ENCODE measurements at regions not wholly inside any gene's neighbourhood (a gene's known extent, or its start where the extent isn't known, plus 50 kb on each side); places are given as distances from the start of the nearest gene placed in this dataset.

GRCh38 chr9:18163146-18163545 is 310.8 kb upstream of the ADAMTSL1 start:
- H3K27ac ChIP-seq (ENCODE audit: low read depth, low read length): no peak overlapping the region
- H3K36me3 ChIP-seq (ENCODE audit: control insufficient read depth, insufficient read depth, low read length): no peaks in the 10 kb centered on the region
- H3K4me3 ChIP-seq (ENCODE audit: low read length): no peak overlapping the region
- no peaks in the 10 kb centered on the region for H3K4me1 ChIP-seq (ENCODE audit: control insufficient read depth, insufficient read depth, low read length)
- H3K27me3 ChIP-seq (ENCODE audit: control insufficient read depth, insufficient read depth, low read length): no peaks in the 10 kb centered on the region
- H3K9ac ChIP-seq (ENCODE audit: low read length): no peak overlapping the region

DNA sequence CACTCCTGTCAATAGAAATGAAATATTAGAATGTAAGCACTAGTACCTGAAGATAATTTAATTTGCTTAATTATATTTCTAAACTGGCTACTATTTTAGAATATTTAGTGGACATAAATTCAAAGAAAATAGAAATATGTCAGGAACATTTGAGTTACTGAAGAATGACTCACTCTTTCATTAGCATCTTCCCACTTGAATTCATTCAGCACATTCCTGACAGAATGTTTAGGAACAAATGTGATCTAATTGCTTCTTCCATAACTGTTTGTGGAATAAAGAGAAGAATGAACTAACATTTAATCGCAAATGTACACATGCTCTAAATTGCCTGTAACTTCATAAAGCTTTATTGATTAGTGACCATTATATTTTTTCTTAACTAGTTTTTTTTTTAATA is 306.2 kb upstream of the ADAMTSL1 start:
- Histone ChIP-seq H3K27ac (ENCODE audit: low read depth, low read length) (no peak overlapping the region), H3K4me3 (ENCODE audit: low read length) (no peak overlapping the region), H3K27me3 (ENCODE audit: control insufficient read depth, insufficient read depth, low read length) (no peaks in the 10 kb centered on the region), H3K36me3 (ENCODE audit: control insufficient read depth, insufficient read depth, low read length) (no peaks in the 10 kb centered on the region), H3K4me1 (ENCODE audit: control insufficient read depth, insufficient read depth, low read length) (no peaks in the 10 kb centered on the region), H3K9ac (ENCODE audit: low read length) (no peak overlapping the region)

DNA sequence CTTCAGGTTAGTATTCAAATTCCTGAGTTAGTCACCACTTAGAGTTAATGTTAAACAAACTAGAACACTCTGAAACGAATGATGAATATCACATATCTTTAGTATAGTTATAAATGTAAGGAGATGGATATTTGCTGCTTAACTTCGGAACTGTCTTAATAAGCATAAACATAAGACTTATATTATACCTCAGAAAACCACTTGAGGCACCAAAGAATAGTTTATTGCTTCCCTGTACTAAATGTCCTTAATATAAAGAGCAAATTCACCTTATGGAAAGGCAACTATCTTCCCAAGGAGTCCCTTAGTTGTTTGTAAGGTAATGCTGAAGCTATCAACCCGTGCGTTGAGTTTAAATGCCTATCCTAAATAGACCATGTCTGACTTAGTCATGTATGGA is 300.0 kb upstream of the ADAMTSL1 start:
- no peak overlapping the region for H3K9ac ChIP-seq (ENCODE audit: low read length)
- H3K27ac ChIP-seq (ENCODE audit: low read depth, low read length): no peak overlapping the region
- H3K36me3 ChIP-seq (ENCODE audit: control insufficient read depth, insufficient read depth, low read length): no peaks in the 10 kb centered on the region
- no peak overlapping the region for H3K4me3 ChIP-seq (ENCODE audit: low read length)
- H3K4me1 ChIP-seq (ENCODE audit: control insufficient read depth, insufficient read depth, low read length): no peaks in the 10 kb centered on the region
- no peaks in the 10 kb centered on the region for H3K27me3 ChIP-seq (ENCODE audit: control insufficient read depth, insufficient read depth, low read length)

- Histone ChIP-seq H3K9ac (ENCODE audit: low read length) (no peak overlapping the region), H3K4me1 (ENCODE audit: control insufficient read depth, insufficient read depth, low read length) (no peaks in the 10 kb centered on the region), H3K27ac (ENCODE audit: low read depth, low read length) (no peak overlapping the region), H3K36me3 (ENCODE audit: control insufficient read depth, insufficient read depth, low read length) (no peaks in the 10 kb centered on the region), H3K27me3 (ENCODE audit: control insufficient read depth, insufficient read depth, low read length) (no peaks in the 10 kb centered on the region), H3K4me3 (ENCODE audit: low read length) (no peak overlapping the region)
Measured at GRCh38 chr9:18182636-18183035, 291.3 kb upstream of the ADAMTSL1 start.

DNA sequence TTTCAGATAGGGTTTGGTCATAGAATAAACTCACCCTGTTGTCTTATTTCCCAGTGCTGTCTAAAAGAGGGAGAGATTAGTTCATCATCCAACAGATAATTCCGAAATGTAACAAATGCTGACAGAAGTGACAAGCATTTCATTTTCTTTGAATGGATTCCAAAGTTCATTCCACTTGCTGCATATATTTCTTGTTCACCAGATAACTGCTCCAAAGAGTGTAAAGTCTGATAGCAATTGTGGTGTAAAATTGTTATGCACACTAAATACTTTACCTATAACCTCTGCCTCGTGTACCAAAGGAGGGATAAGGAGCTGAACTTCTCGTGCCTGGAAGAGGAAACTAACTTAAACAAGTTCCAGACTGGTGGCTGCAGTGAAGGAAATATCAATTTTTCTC is 290.0 kb upstream of the ADAMTSL1 start:
- no peaks in the 10 kb centered on the region for H3K4me1 ChIP-seq (ENCODE audit: control insufficient read depth, insufficient read depth, low read length)
- no peaks in the 10 kb centered on the region for H3K36me3 ChIP-seq (ENCODE audit: control insufficient read depth, insufficient read depth, low read length)
- no peak overlapping the region for H3K4me3 ChIP-seq (ENCODE audit: low read length)
- H3K27ac ChIP-seq (ENCODE audit: low read depth, low read length): no peak overlapping the region
- no peaks in the 10 kb centered on the region for H3K27me3 ChIP-seq (ENCODE audit: control insufficient read depth, insufficient read depth, low read length)
- no peak overlapping the region for H3K9ac ChIP-seq (ENCODE audit: low read length)

DNA sequence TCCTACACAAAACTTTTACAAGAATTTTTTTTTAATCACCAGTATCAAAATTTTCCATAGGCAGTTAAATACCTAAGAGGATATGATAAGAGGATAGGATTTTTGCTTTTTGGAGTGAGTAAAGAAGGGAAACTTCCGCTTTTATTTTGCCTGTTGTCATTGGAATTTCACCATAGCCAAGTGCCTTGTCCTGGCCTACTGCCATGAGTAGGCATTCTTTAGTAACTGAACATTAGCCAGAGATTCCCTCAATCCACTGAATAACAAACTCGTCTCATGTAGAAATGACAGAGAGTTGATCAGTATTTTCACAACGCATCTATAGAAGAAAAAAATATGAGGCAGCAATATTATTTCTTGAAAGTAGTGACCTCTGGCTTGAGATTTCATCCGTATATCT is 289.6 kb upstream of the ADAMTSL1 start:
- H3K27me3 ChIP-seq (ENCODE audit: control insufficient read depth, insufficient read depth, low read length): no peaks in the 10 kb centered on the region
- H3K4me1 ChIP-seq (ENCODE audit: control insufficient read depth, insufficient read depth, low read length): no peaks in the 10 kb centered on the region
- no peaks in the 10 kb centered on the region for H3K36me3 ChIP-seq (ENCODE audit: control insufficient read depth, insufficient read depth, low read length)
- H3K4me3 ChIP-seq (ENCODE audit: low read length): no peak overlapping the region
- H3K9ac ChIP-seq (ENCODE audit: low read length): no peak overlapping the region
- no peak overlapping the region for H3K27ac ChIP-seq (ENCODE audit: low read depth, low read length)

- no peak overlapping the region for H3K9ac ChIP-seq (ENCODE audit: low read length)
- no peaks in the 10 kb centered on the region for H3K27me3 ChIP-seq (ENCODE audit: control insufficient read depth, insufficient read depth, low read length)
- H3K4me1 ChIP-seq (ENCODE audit: control insufficient read depth, insufficient read depth, low read length): no peaks in the 10 kb centered on the region
- H3K4me3 ChIP-seq (ENCODE audit: low read length): no peak overlapping the region
- no peaks in the 10 kb centered on the region for H3K36me3 ChIP-seq (ENCODE audit: control insufficient read depth, insufficient read depth, low read length)
- no peak overlapping the region for H3K27ac ChIP-seq (ENCODE audit: low read depth, low read length)
Measured at GRCh38 chr9:18185196-18185595, 288.8 kb upstream of the ADAMTSL1 start.

GRCh38 chr9:18188971-18189370 is 285.0 kb upstream of the ADAMTSL1 start:
- no peaks in the 10 kb centered on the region for H3K27me3 ChIP-seq (ENCODE audit: control insufficient read depth, insufficient read depth, low read length)
- H3K36me3 ChIP-seq (ENCODE audit: control insufficient read depth, insufficient read depth, low read length): no peaks in the 10 kb centered on the region
- no peak overlapping the region for H3K9ac ChIP-seq (ENCODE audit: low read length)
- H3K4me3 ChIP-seq (ENCODE audit: low read length): no peak overlapping the region
- no peaks in the 10 kb centered on the region for H3K4me1 ChIP-seq (ENCODE audit: control insufficient read depth, insufficient read depth, low read length)
- H3K27ac ChIP-seq (ENCODE audit: low read depth, low read length): no peak overlapping the region

- Histone ChIP-seq H3K4me1 (ENCODE audit: control insufficient read depth, insufficient read depth, low read length) (no peaks in the 10 kb centered on the region), H3K27me3 (ENCODE audit: control insufficient read depth, insufficient read depth, low read length) (no peaks in the 10 kb centered on the region), H3K4me3 (ENCODE audit: low read length) (no peak overlapping the region), H3K36me3 (ENCODE audit: control insufficient read depth, insufficient read depth, low read length) (no peaks in the 10 kb centered on the region), H3K27ac (ENCODE audit: low read depth, low read length) (no peak overlapping the region), H3K9ac (ENCODE audit: low read length) (no peak overlapping the region)
Measured at GRCh38 chr9:18189871-18190670, 283.9 kb upstream of the ADAMTSL1 start.

DNA sequence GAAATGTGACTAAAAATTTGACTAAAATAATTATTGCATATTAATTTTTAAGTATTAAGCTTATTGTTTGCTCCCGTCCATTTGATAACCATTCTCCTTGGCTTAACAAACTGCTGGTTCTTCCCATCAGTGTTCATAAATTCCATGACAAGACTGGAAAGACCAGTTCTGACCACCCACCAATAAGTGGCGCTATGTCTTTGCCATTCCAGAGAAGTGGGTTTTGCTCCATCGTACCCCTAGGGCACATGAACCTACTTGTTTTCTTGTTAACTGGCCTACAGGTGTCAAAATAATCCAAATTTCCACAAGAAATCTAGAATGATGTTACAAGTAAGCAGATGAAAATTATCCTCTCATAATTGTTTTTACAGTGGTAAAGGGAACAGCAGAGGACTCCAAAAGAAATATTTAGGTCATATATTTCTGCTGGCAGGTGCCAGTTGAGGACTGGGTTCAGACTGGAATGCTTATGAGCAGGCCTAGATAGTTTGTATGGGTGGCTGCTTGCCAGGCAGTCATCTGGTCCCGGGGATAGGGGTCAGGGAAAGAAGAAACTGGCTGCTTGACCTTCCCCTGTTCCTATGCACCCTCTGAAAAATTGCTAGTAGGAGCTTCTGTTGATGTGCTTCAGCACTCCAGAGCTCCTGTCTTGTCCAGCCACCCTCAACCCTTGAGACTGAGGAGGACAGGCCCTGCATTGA is 283.1 kb upstream of the ADAMTSL1 start:
- Histone ChIP-seq H3K4me3 (ENCODE audit: low read length) (no peak overlapping the region), H3K4me1 (ENCODE audit: control insufficient read depth, insufficient read depth, low read length) (no peaks in the 10 kb centered on the region), H3K36me3 (ENCODE audit: control insufficient read depth, insufficient read depth, low read length) (no peaks in the 10 kb centered on the region), H3K27me3 (ENCODE audit: control insufficient read depth, insufficient read depth, low read length) (no peaks in the 10 kb centered on the region), H3K9ac (ENCODE audit: low read length) (no peak overlapping the region), H3K27ac (ENCODE audit: low read depth, low read length) (no peak overlapping the region)

GRCh38 chr9:18194316-18194715 is 279.6 kb upstream of the ADAMTSL1 start:
- no peak overlapping the region for H3K9ac ChIP-seq (ENCODE audit: low read length)
- no peaks in the 10 kb centered on the region for H3K36me3 ChIP-seq (ENCODE audit: control insufficient read depth, insufficient read depth, low read length)

DNA sequence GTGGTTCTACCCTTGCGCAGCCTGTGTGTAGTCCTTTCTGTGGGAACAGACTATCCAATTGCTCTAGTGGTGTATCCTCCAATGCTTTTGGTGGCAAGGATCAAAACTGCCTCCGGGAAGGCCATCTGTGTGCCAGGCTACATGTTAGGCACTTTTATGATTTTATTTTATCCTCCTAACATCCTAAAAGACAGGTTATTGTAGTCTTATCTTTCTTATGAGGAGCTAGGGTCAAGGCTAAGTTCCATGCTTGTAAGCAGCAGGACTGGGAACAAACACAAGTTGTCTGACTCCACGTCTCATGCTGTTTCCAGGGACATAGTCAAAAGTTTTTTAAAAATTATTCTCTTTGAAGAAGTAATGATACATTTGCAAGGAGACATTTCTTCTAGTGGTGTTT is 278.7 kb upstream of the ADAMTSL1 start:
- H3K4me3 ChIP-seq (ENCODE audit: low read length): no peak overlapping the region
- H3K27ac ChIP-seq (ENCODE audit: low read depth, low read length): no peak overlapping the region
- no peaks in the 10 kb centered on the region for H3K36me3 ChIP-seq (ENCODE audit: control insufficient read depth, insufficient read depth, low read length)
- H3K4me1 ChIP-seq (ENCODE audit: control insufficient read depth, insufficient read depth, low read length): no peaks in the 10 kb centered on the region
- no peaks in the 10 kb centered on the region for H3K27me3 ChIP-seq (ENCODE audit: control insufficient read depth, insufficient read depth, low read length)
- no peak overlapping the region for H3K9ac ChIP-seq (ENCODE audit: low read length)

More at GRCh38 chr9:18194316-18194715, 279.6 kb upstream of the ADAMTSL1 start:
- H3K27me3 ChIP-seq (ENCODE audit: control insufficient read depth, insufficient read depth, low read length): no peaks in the 10 kb centered on the region
- H3K4me3 ChIP-seq (ENCODE audit: low read length): no peak overlapping the region
- H3K27ac ChIP-seq (ENCODE audit: low read depth, low read length): no peak overlapping the region
- H3K4me1 ChIP-seq (ENCODE audit: control insufficient read depth, insufficient read depth, low read length): no peaks in the 10 kb centered on the region

- Histone ChIP-seq H3K4me3 (ENCODE audit: low read length) (no peak overlapping the region), H3K4me1 (ENCODE audit: control insufficient read depth, insufficient read depth, low read length) (no peaks in the 10 kb centered on the region), H3K27ac (ENCODE audit: low read depth, low read length) (no peak overlapping the region), H3K9ac (ENCODE audit: low read length) (no peak overlapping the region), H3K36me3 (ENCODE audit: control insufficient read depth, insufficient read depth, low read length) (no peaks in the 10 kb centered on the region), H3K27me3 (ENCODE audit: control insufficient read depth, insufficient read depth, low read length) (no peaks in the 10 kb centered on the region)
Measured at GRCh38 chr9:18202924-18203323, 271.0 kb upstream of the ADAMTSL1 start.
